ENCODE measurements at regions not wholly inside any gene's neighbourhood (a gene's known extent, or its start where the extent isn't known, plus 50 kb on each side); places are given as distances from the start of the nearest gene placed in this dataset.

DNA sequence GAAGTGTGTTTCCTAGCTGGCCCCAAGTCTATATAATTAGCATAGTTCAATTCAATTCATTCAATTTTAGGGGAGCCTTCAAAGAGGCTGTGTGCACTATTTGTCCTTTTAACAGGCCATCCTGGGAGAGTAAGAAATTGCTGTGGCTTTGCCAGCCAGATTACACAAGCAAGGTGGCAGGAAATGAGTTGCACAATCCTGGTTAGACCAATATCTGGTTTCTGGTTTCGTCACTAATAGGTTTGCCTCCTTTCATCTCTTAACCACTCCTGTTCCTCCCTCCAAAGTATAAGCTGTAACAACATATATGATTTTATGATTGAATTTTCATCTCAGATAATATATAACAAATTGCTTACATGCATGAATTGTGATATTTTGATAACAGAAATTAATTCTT lies 84.1 kb upstream of the NEGR1 start:
- Histone ChIP-seq H3K36me3 (ENCODE audit: control insufficient read depth in 2 of 2, insufficient read depth in 2 of 2, low read length in 1 of 2) (no peaks in the 10 kb centered on the region), H3K4me1 (ENCODE audit: control insufficient read depth, insufficient read depth, low read length) (no peaks in the 10 kb centered on the region), H3K9me3 (replicated peaks; ENCODE audit: control insufficient read depth, insufficient read depth, low read length) (no peaks in the 10 kb centered on the region), H3K79me2 (ENCODE audit: control insufficient read depth, insufficient read depth, low read length) (no peaks in the 10 kb centered on the region), H3K9ac (ENCODE audit: control insufficient read depth, insufficient read depth, low read length) (no peak overlapping the region), H3K4me3 (no peak overlapping the region), H3K27me3 (replicated peaks in 1 of 2; ENCODE audit: control insufficient read depth in 2 of 2, insufficient read depth in 2 of 2, low read length in 1 of 2) (no peaks in the 10 kb centered on the region), H3K4me2 (ENCODE audit: control insufficient read depth, insufficient read depth) (no peak overlapping the region), H4K20me1 (ENCODE audit: control insufficient read depth, insufficient read depth) (no peaks in the 10 kb centered on the region), H3K27ac (ENCODE audit: control insufficient read depth, insufficient read depth) (no peak overlapping the region), H2AFZ (ENCODE audit: control insufficient read depth, low read depth, low read length) (no peak overlapping the region)
- 0% methylated on average over 1 of the region's 1 CpG for WGBS (ENCODE audit: insufficient coverage, insufficient replicate concordance, low lambda C conversion rate, missing lambda C conversion rate)
- FAIRE-seq (no peak), ATAC-seq (no peak), DNase-seq (ENCODE audit: low read depth, low spot score) (no peak)
- RAD21 ChIA-PET (ENCODE audit: unreplicated experiment) = no interaction called here
- in situ Hi-C loops (cut with MboI) (no loop called here), intact Hi-C loops (cut with micrococcal nuclease; ENCODE audit: unreplicated experiment) (no loop called here)
- no TSS peak for BruUV-seq (replicated peaks)
- SMC1A ChIA-PET (ENCODE audit: uncharacterized antibody, unreplicated experiment) = no interaction called here
- POLR2A ChIA-PET = no interaction called here
- CTCF ChIA-PET = no interaction called here
- TF ChIP-seq, protein P1, sequence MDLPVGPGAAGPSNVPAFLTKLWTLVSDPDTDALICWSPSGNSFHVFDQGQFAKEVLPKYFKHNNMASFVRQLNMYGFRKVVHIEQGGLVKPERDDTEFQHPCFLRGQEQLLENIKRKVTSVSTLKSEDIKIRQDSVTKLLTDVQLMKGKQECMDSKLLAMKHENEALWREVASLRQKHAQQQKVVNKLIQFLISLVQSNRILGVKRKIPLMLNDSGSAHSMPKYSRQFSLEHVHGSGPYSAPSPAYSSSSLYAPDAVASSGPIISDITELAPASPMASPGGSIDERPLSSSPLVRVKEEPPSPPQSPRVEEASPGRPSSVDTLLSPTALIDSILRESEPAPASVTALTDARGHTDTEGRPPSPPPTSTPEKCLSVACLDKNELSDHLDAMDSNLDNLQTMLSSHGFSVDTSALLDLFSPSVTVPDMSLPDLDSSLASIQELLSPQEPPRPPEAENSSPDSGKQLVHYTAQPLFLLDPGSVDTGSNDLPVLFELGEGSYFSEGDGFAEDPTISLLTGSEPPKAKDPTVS (IDR thresholded peaks at IDR 0.05; ENCODE audit: low read depth, low read length) = no peak
- TF ChIP-seq, protein P2, sequence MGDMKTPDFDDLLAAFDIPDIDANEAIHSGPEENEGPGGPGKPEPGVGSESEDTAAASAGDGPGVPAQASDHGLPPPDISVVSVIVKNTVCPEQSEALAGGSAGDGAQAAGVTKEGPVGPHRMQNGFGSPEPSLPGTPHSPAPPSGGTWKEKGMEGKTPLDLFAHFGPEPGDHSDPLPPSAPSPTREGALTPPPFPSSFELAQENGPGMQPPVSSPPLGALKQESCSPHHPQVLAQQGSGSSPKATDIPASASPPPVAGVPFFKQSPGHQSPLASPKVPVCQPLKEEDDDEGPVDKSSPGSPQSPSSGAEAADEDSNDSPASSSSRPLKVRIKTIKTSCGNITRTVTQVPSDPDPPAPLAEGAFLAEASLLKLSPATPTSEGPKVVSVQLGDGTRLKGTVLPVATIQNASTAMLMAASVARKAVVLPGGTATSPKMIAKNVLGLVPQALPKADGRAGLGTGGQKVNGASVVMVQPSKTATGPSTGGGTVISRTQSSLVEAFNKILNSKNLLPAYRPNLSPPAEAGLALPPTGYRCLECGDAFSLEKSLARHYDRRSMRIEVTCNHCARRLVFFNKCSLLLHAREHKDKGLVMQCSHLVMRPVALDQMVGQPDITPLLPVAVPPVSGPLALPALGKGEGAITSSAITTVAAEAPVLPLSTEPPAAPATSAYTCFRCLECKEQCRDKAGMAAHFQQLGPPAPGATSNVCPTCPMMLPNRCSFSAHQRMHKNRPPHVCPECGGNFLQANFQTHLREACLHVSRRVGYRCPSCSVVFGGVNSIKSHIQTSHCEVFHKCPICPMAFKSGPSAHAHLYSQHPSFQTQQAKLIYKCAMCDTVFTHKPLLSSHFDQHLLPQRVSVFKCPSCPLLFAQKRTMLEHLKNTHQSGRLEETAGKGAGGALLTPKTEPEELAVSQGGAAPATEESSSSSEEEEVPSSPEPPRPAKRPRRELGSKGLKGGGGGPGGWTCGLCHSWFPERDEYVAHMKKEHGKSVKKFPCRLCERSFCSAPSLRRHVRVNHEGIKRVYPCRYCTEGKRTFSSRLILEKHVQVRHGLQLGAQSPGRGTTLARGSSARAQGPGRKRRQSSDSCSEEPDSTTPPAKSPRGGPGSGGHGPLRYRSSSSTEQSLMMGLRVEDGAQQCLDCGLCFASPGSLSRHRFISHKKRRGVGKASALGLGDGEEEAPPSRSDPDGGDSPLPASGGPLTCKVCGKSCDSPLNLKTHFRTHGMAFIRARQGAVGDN (IDR thresholded peaks at IDR 0.05) = no peak
- TF ChIP-seq PAX5 (IDR thresholded peaks at IDR 0.05; ENCODE audit: borderline replicate concordance, low read depth, low read length) (no peak), SP1 (IDR thresholded peaks at IDR 0.05; ENCODE audit: low read depth, low read length) (no peak), YBX1 (IDR thresholded peaks at IDR 0.05) (no peak), IKZF1 (conservative IDR thresholded peaks at IDR 0.05) (no peak), FOS (IDR thresholded peaks at IDR 0.05; ENCODE audit: borderline replicate concordance, extremely low read depth, insufficient read length) (no peak)
- TF ChIP-seq, protein P3, sequence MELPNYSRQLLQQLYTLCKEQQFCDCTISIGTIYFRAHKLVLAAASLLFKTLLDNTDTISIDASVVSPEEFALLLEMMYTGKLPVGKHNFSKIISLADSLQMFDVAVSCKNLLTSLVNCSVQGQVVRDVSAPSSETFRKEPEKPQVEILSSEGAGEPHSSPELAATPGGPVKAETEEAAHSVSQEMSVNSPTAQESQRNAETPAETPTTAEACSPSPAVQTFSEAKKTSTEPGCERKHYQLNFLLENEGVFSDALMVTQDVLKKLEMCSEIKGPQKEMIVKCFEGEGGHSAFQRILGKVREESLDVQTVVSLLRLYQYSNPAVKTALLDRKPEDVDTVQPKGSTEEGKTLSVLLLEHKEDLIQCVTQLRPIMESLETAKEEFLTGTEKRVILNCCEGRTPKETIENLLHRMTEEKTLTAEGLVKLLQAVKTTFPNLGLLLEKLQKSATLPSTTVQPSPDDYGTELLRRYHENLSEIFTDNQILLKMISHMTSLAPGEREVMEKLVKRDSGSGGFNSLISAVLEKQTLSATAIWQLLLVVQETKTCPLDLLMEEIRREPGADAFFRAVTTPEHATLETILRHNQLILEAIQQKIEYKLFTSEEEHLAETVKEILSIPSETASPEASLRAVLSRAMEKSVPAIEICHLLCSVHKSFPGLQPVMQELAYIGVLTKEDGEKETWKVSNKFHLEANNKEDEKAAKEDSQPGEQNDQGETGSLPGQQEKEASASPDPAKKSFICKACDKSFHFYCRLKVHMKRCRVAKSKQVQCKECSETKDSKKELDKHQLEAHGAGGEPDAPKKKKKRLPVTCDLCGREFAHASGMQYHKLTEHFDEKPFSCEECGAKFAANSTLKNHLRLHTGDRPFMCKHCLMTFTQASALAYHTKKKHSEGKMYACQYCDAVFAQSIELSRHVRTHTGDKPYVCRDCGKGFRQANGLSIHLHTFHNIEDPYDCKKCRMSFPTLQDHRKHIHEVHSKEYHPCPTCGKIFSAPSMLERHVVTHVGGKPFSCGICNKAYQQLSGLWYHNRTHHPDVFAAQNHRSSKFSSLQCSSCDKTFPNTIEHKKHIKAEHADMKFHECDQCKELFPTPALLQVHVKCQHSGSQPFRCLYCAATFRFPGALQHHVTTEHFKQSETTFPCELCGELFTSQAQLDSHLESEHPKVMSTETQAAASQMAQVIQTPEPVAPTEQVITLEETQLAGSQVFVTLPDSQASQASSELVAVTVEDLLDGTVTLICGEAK (IDR thresholded peaks at IDR 0.05; ENCODE audit: borderline replicate concordance) = no peak
